IMR-90 (cell line): ENCODE measurements at regions not wholly inside any gene's neighbourhood (a gene's known extent, or its start where the extent isn't known, plus 50 kb on each side); places are given as distances from the start of the nearest gene placed in this dataset.

ENCODE experiments used
- CEBPB ChIP-seq: IDR thresholded peaks from 2 replicates; pipeline ENCODE4 v1.6.1; 2012; ENCODE audit warnings: low read depth, low read length, improper control_type of control experiment
- CTCF ChIP-seq: conservative IDR thresholded peaks from 2 replicates; pipeline ENCODE4 v1.5.1; 2012; ENCODE audit warnings: mild to moderate bottlenecking, low read depth, low read length, improper control_type of control experiment
- POLR2A ChIP-seq: IDR thresholded peaks from 2 replicates; pipeline ENCODE4 v1.6.1; 2012; ENCODE audit warnings: mild to moderate bottlenecking, low read depth, low read length

GRCh38 chr6:86128130-86128814 is 485.6 kb upstream of the SYNCRIP start:
- TF ChIP-seq CTCF, result no peak
- no peak for TF ChIP-seq POLR2A
- no peak for TF ChIP-seq CEBPB
